GM12892 (cell line): ENCODE measurements at regions not wholly inside any gene's neighbourhood (a gene's known extent, or its start where the extent isn't known, plus 50 kb on each side); places are given as distances from the start of the nearest gene placed in this dataset.
"Not testable (repeated sequence)": the region's sequence is repeated elsewhere in the genome, so short reads cannot be mapped to it uniquely, and the experiment has no call there.

Experiments used
- DNase-seq: peaks from one replicate; pipeline ENCODE4 v3.0.0; 2011; ENCODE audit not compliant: insufficient read length
- FAIRE-seq: peaks from 2 replicates; lab custom pipeline; 2011; peaks lifted over from hg19 to GRCh38; lab: Jason Lieb, UNC
- POLR2A ChIP-seq: IDR thresholded peaks from 2 replicates; pipeline ENCODE4 v1.6.1; 2011; ENCODE audit warnings: low read depth, low read length, control low read depth
- POLR2AphosphoS5 ChIP-seq: IDR thresholded peaks from 2 replicates; pipeline ENCODE4 v1.6.1; 2011; ENCODE audit warnings: low read depth, low read length, control low read depth
- TAF1 ChIP-seq: IDR thresholded peaks from 2 replicates; pipeline ENCODE4 v1.6.1; 2011; ENCODE audit warnings: low read depth, mild to moderate bottlenecking, control low read depth, low read length, borderline replicate concordance

DNA sequence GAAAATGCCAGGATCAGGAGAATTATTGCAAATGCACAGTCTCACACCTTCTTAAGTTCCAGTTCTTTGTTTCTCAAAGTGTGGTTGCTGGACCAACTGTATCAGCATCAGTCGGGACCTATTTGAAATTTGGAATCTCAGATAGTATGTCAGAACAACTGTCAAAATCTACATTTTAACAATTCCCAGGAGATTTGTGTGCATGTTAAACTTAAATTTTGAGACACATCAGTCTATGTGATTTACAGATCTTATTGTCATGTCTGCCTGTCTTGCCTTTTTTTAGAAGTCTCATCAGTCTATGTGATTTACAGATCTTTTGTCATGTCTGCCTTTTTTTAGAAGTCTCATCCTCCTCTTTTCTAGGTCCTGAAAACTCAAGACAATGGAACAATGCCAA is 243.6 kb upstream of the MEIS1 start:
- TF ChIP-seq POLR2AphosphoS5 (no peak), TAF1 (no peak), POLR2A (no peak)
- FAIRE-seq: no peak
- no peak for DNase-seq

DNA sequence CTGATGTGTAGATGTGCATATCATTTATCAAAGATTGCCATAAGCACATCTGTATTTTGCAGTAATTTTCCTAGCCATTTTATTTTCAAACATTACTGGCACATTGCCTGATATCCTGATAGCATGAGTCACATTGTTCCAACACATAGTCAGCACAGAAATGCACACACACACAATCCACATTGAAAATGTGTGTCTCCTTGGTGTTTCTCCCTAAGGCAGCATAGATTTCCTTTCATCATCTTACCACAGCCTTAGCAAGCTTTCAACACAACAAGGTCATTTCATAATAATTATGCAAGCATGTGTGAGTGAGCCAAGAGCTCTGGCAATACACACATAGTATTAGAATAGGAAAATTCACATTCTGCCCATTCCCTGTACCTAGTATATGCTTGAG is 245.4 kb upstream of the MEIS1 start:
- DNase-seq (no peak), FAIRE-seq (no peak)
- no peak for TF ChIP-seq POLR2AphosphoS5
- TF ChIP-seq POLR2A: no peak
- TF ChIP-seq TAF1: no peak

DNA sequence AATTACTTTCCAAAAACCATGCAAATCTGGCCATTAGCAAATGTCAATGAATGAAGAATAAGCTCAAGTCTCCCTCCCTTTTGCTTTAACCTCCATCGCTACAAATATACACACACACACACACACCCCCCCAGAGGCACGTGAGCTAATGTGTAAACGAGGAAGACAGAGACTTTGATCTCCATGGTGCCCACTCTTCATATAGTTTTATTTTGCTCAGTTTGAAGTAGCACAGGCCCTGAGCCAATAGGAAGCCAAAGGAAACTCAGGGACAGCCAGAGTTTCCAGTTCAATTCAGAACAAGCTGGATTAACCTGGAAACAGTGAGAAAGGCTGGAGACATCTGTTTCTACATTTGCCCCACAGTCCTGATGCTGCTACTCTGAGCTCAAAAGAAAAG is 248.4 kb upstream of the MEIS1 start:
- no peak for DNase-seq
- TF ChIP-seq TAF1: no peak
- TF ChIP-seq POLR2AphosphoS5: no peak
- TF ChIP-seq POLR2A: no peak
- FAIRE-seq: no peak

DNA sequence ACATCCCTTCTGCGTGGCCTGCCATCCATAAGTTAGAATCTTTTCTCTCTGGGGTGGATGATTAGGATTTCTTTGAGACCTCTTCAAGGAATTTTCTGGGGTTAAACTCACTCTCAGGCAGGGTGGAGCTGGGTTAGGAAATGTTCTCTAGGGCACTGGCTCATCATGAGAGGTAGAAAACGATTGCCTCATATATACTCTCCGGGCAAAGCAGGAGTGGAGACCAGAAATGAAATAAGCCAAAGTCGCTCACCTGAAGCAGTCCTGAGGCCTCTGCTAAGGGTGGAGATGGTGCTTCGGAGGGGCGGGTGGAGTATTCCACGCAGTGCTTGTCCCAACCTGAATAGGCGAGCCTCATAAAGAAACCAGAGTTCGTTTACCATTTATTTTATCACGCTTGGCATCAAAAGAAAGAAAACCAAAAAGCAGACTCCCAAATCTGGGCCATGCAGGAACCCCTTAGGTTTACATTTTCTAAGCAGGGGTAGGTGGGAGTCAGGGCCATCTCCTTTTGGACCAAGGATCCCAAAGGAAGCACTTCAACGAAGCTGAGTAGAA is 249.3 kb upstream of the MEIS1 start:
- TF ChIP-seq POLR2AphosphoS5: no peak
- TF ChIP-seq TAF1: no peak
- no peak for TF ChIP-seq POLR2A
- no peak for DNase-seq
- no peak for FAIRE-seq

DNA sequence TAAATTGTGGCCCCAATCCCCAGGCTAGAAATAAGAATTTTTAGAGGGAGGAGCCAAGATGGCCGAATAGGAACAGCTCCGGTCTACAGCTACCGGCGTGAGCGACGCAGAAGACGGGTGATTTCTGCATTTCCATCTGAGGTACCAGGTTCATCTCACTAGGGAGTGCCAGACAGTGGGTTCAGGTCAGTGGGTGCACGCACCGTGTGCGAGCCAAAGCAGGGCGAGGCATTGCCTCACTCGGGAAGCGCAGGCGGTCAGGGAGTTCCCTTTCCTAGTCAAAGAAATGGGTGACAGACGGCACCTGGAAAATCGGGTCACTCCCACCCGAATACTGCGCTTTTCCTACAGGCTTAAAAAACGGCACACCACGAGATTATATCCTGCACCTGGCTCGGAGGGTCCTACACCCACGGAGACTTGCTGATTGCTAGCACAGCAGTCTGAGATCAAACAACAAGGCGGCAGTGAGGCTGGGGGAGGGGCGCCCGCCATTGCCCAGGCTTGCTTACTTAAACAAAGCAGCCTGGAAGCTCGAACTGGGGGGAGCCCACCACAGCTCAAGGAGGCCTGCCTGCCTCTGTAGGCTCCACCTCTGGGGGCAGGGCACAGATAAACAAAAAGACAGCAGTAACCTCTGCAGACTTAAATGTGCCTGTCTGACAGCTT is 257.7 kb upstream of the MEIS1 start:
- DNase-seq, FAIRE-seq: not testable (repeated sequence)

DNA sequence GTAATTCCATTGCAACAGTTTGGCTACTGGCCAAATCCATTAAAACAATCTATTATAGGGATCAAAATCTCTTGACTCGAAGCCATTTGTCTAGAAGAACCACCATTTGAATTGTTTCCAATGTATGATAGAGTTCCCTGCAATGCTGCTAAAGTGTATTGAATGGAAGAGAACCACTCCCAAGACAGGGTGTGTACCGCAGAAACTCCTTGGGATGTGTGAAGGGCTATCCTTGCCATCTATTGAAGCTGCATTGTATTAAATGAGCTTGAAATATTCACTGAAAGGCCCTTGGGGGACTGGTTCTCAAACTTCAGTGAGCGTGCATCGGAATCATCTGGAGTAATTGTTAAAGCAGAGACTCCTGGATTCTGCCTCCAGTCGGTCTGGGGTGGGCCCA is 260.4 kb upstream of the MEIS1 start:
- no peak for FAIRE-seq
- no peak for DNase-seq
- TF ChIP-seq POLR2A: no peak
- no peak for TF ChIP-seq TAF1
- TF ChIP-seq POLR2AphosphoS5: no peak

DNA sequence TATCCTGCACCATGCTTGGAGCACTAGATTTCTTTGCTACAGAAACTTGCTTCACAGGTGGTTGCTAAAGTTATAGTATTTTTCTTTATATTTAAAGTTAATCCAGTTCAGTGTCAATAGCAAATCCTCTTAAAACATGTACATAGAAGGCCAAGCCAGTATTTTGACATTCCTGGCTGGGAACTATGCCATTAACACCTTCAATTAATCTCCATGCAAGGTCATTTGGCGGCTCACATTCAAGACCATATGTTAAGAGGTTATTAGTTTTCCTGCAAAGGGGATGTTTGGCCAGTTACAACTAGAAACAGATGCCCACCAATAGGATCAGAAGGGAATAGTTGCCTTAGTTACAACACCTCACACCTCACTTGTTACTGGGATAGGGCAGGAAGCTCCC is 261.3 kb upstream of the MEIS1 start:
- TF ChIP-seq POLR2A: no peak
- TF ChIP-seq POLR2AphosphoS5: no peak
- no peak for TF ChIP-seq TAF1
- no peak for FAIRE-seq
- no peak for DNase-seq

DNA sequence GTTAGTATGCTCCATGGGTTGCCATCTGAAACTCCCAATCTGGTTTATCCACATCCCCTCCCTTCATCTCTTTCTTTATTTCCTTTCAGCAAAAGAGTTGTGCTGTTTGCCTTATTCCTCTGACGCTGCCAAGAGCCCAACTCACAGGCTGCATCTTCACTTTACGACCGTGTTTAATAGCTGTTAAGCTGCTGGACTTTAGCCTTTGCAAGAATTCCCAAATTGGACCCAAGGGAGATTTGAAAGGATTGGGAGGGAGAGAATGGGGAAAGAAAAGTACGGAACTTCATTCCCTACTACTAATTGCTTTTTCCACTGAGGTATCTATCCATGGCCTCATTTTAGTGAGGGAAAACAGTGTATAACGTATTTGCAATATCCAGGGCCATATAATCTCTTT is 263.4 kb upstream of the MEIS1 start:
- no peak for TF ChIP-seq TAF1
- TF ChIP-seq POLR2A: no peak
- no peak for TF ChIP-seq POLR2AphosphoS5
- FAIRE-seq: no peak
- no peak for DNase-seq

DNA sequence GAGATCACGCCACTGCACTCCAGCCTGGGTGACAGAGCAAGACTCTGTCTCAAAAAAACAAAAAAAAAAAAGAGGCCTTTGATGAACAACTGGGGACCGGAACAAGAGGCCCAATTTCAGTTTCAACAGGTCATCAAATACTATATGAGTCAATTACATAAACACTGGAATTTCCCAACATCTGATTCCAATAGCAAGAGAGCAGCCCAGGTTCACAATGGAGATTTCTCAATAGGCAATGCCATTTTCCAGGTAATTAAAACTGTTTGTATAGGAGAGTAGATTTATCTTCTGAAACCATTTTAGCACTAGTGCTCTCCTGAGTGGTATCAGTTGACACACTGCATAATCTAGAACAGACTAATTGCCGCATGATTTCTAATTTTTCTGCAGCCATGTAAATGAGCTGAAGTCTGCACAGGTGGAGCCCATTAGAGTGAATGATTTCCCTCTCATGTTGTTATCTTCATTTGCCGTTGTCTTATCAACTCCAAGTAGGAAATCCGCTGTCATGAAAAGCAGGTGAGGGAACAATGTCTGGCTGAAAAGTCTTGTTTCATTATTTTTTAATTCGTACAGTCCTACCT is 264.1 kb upstream of the MEIS1 start:
- DNase-seq: no peak
- FAIRE-seq: no peak
- TF ChIP-seq POLR2A: no peak
- no peak for TF ChIP-seq TAF1
- TF ChIP-seq POLR2AphosphoS5: no peak

DNA sequence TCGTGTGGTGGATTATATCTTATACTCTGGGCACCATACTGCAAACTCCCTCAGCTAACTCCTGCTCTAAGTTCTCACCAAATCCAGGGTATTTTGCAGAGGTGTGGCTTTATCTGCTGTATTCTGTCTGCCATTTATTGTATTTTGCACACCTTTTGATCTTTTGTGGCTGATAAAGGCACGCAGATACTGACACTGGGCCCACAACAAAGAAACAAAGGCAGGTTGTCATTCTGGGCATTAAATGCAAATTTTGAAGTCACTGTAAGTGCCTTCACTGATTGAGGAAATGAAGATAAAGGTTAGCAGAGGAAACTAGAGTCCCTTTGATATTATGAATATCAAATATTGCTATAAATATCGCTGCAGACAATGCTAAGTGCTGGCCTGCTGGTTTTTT is 265.8 kb upstream of the MEIS1 start:
- FAIRE-seq (no peak), DNase-seq (no peak)
- no peak for TF ChIP-seq POLR2A

DNA sequence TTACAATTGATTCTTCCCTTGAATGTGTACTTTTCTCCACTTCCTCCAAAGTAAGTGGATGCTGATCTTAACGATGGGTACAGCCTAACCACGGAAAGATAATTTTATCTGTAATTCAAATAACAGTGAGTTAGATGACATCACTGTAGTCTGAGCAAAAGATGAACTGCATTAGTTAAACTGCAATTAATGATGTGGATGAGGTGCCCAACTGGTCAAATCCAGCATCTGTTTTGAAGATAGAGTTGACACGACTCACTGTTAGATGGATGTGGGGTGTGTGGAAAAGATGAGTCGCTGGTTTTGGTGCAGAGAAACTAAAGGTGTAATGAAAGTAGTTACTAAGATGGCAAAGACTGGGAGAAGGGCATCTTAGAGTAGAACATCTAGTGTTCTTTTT is 270.5 kb upstream of the MEIS1 start:
- FAIRE-seq (no peak), DNase-seq (no peak)
- TF ChIP-seq TAF1 (no peak), POLR2AphosphoS5 (no peak), POLR2A (no peak)

DNA sequence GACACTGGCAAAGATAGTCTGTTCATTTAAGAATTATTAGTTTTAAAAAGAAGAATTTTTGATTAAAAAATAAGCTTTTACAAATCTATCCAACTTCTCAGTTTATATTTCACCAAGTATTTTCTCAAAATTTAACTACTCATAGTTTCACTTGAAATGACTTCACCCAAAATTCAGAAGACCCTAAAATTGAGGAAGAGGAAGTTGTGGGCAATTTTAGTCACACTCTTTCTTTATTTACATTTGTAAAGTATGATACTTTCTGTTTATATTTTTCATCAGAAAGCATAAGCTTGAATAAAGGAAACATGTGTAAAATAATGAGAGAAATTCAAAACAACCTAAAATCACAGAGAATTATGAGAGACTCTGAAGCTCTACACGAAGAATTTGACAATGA is 278.8 kb upstream of the MEIS1 start:
- DNase-seq (no peak), FAIRE-seq (no peak)
- TF ChIP-seq POLR2AphosphoS5: no peak
- no peak for TF ChIP-seq POLR2A
- no peak for TF ChIP-seq TAF1
